HepG2 (cell line): ENCODE measurements at regions not wholly inside any gene's neighbourhood (a gene's known extent, or its start where the extent isn't known, plus 50 kb on each side); places are given as distances from the start of the nearest gene placed in this dataset.

Source experiments
- ATAC-seq: fragments of 200-7000 bp; cut with Tn5 transposase; 3 replicates; pipeline ENCODE4 v1.9.1; 2020; ENCODE audit warnings: mild to moderate bottlenecking, moderate library complexity
- BruUV-seq: library from RNA; stranded (reverse); fragments of 400-500 nt; replicated peaks from 2 replicates; lab custom pipeline; 2021; lab: Mats Ljungman, UMichigan
- CTCF ChIA-PET: fragments of 300-600 bp; formaldehyde crosslinking; extraction: SDS; loops from one replicate; lab custom pipeline; 2021; ENCODE audit warnings: low total read pairs, inconsistent platforms, low intra/inter-chr PET ratio; lab: Yijun Ruan, JAX
- POLR2A ChIA-PET: fragments of 350-600 bp; sonication (Branson Sonifier 250); formaldehyde crosslinking; loops from one replicate; lab custom pipeline; 2020; ENCODE audit warnings: antibody characterized with exemption, inconsistent platforms; lab: Yijun Ruan, JAX
- DNase-seq: peaks from one replicate; pipeline ENCODE4 v3.0.0-alpha.2; 2015; ENCODE audit warnings: low spot score
- FAIRE-seq: peaks from 3 replicates; lab custom pipeline; 2011; peaks lifted over from hg19 to GRCh38; lab: Jason Lieb, UNC
- H2AFZ ChIP-seq: one replicate; pipeline ENCODE4 v1.6.1; 2011; ENCODE audit warnings: low read length, inconsistent platforms
- H3K27ac ChIP-seq: fragments of 300-600 bp; 3 replicates; pipeline ENCODE4 v1.8.0; 2011; ENCODE audit warnings: mixed run types, mild to moderate bottlenecking, mixed read lengths, low read length, inconsistent platforms; ENCODE audit not compliant: insufficient read depth; ENCODE audit errors: extremely low read length
- H3K27me3 ChIP-seq, 2 experiments: fragments of 200-600 bp in 1 of 2; 2 replicates in 1 of 2; 3 replicates in 1 of 2; pipeline versions ENCODE4 v1.6.0 to v1.8.0; 2011; ENCODE audit warnings: low read length in 2 of 2, mild to moderate bottlenecking in 2 of 2, moderate library complexity in 2 of 2, inconsistent platforms in 1 of 2; ENCODE audit not compliant: insufficient read depth in 2 of 2, control insufficient read depth in 1 of 2
- H3K36me3 ChIP-seq, 2 experiments: fragments of 200-600 bp in 1 of 2; replicated peaks in 1 of 2; 2 replicates in 1 of 2; 3 replicates in 1 of 2; pipeline versions ENCODE4 v1.5.1 to v1.8.0; 2011; ENCODE audit warnings: low read length in 2 of 2, inconsistent platforms in 1 of 2; ENCODE audit not compliant: insufficient read depth in 2 of 2, control insufficient read depth in 1 of 2
- H3K4me1 ChIP-seq: 2 replicates; pipeline ENCODE4 v1.5.1; 2012; ENCODE audit warnings: low read length, inconsistent platforms; ENCODE audit not compliant: insufficient read depth
- H3K4me2 ChIP-seq: 2 replicates; pipeline ENCODE4 v1.6.0; 2011; ENCODE audit warnings: low read depth, low read length, inconsistent platforms
- H3K4me3 ChIP-seq, 3 experiments: fragments of 200-600 bp in 1 of 3; sonication (generic), shearing (Covaris generic) in 1 of 3; replicated peaks in 1 of 3; 2 replicates each; pipeline ENCODE4 v1.5.1; 2011 to 2016; ENCODE audit warnings: low read length in 3 of 3, inconsistent platforms in 2 of 3, low read depth in 2 of 3, mild to moderate bottlenecking in 2 of 3, control low read depth in 1 of 3, mixed read lengths in 1 of 3; ENCODE audit not compliant: insufficient read depth in 1 of 3
- H3K79me2 ChIP-seq: one replicate; pipeline ENCODE4 v1.6.1; 2011; ENCODE audit warnings: low read length, inconsistent platforms; ENCODE audit not compliant: insufficient read depth
- H3K9ac ChIP-seq: 2 replicates; pipeline ENCODE4 v1.6.0; 2011; ENCODE audit warnings: mild to moderate bottlenecking, low read depth, low read length, inconsistent platforms; ENCODE audit not compliant: insufficient read depth
- H3K9me3 ChIP-seq: 2 replicates; pipeline ENCODE4 v1.5.1; 2012; ENCODE audit warnings: mild to moderate bottlenecking, low read length
- H4K20me1 ChIP-seq: 2 replicates; pipeline ENCODE4 v1.6.0; 2011; ENCODE audit warnings: inconsistent platforms, mild to moderate bottlenecking, low read length, moderate library complexity; ENCODE audit not compliant: insufficient read depth
- CEBPB ChIP-seq: IDR thresholded peaks from 2 replicates; pipeline ENCODE4 v1.6.1; 2011; ENCODE audit warnings: low read depth, low read length, improper control_type of control experiment, borderline replicate concordance
- GRHL1 ChIP-seq: sonication (generic); formaldehyde crosslinking; conservative IDR thresholded peaks from 2 replicates; pipeline ENCODE4 v1.8.0; 2022; ENCODE audit warnings: missing genetic modification reagents
- KLF13 ChIP-seq: sonication (generic); formaldehyde crosslinking; IDR thresholded peaks from 2 replicates; pipeline ENCODE4 v1.4.0; 2020; ENCODE audit warnings: mild to moderate bottlenecking, missing genetic modification reagents
- LCORL ChIP-seq, 2 experiments: fragments of 450-650 bp in 1 of 2; sonication (generic) in 1 of 2; formaldehyde crosslinking in 1 of 2; IDR thresholded peaks; 2 replicates each; pipeline versions ENCODE4 v1.5.0 to v1.6.1; 2017 to 2020; ENCODE audit warnings: antibody characterized with exemption in 1 of 2, missing genetic modification reagents in 1 of 2
- MEF2D ChIP-seq: sonication (generic); formaldehyde crosslinking; IDR thresholded peaks from 2 replicates; pipeline ENCODE4 v1.5.1; 2020; ENCODE audit warnings: mild to moderate bottlenecking, missing genetic modification reagents
- MTA3 ChIP-seq: sonication (generic); formaldehyde crosslinking; IDR thresholded peaks from 2 replicates; pipeline ENCODE4 v1.4.0; 2020; ENCODE audit warnings: missing genetic modification reagents
- SOX6 ChIP-seq, 2 experiments: fragments of 450-650 bp in 1 of 2; sonication (generic) in 1 of 2; formaldehyde crosslinking in 1 of 2; IDR thresholded peaks; 2 replicates each; pipeline versions ENCODE4 v1.4.0 to v1.6.1; 2017 to 2020; ENCODE audit warnings: antibody characterized with exemption in 1 of 2, mild to moderate bottlenecking in 1 of 2, missing genetic modification reagents in 1 of 2
- SPEN ChIP-seq: sonication (generic); formaldehyde crosslinking; IDR thresholded peaks from 2 replicates; pipeline ENCODE4 v1.5.1; 2020; ENCODE audit warnings: low read depth, mild to moderate bottlenecking, missing genetic modification reagents
- TAF15 ChIP-seq: fragments of 200-400 bp; formaldehyde crosslinking; IDR thresholded peaks from one replicate; pipeline ENCODE4 v1.6.1; 2018; ENCODE audit warnings: mild to moderate bottlenecking, low read depth, low read length; ENCODE audit not compliant: poor library complexity, severe bottlenecking
- TOE1 ChIP-seq: sonication (generic); formaldehyde crosslinking; IDR thresholded peaks from 2 replicates; pipeline ENCODE4 v1.4.0; 2020; ENCODE audit warnings: mild to moderate bottlenecking, missing genetic modification reagents
- ZC3H4 ChIP-seq: sonication (generic); formaldehyde crosslinking; IDR thresholded peaks from 2 replicates; pipeline ENCODE4 v1.4.0; 2020; ENCODE audit warnings: missing genetic modification reagents, borderline replicate concordance
- ZNF234 ChIP-seq: sonication (generic); formaldehyde crosslinking; conservative IDR thresholded peaks from 2 replicates; pipeline ENCODE4 v1.5.1; 2020; ENCODE audit warnings: mild to moderate bottlenecking, missing genetic modification reagents
- ZNF263 ChIP-seq: sonication (generic); formaldehyde crosslinking; IDR thresholded peaks from 2 replicates; pipeline ENCODE4 v1.4.0; 2020; ENCODE audit warnings: missing genetic modification reagents
- ZNF547 ChIP-seq: sonication (generic); formaldehyde crosslinking; IDR thresholded peaks from 2 replicates; pipeline ENCODE4 v1.5.1; 2020; ENCODE audit warnings: mild to moderate bottlenecking, missing genetic modification reagents
- ZNF572 ChIP-seq: sonication (generic); formaldehyde crosslinking; IDR thresholded peaks from 2 replicates; pipeline ENCODE4 v1.5.1; 2020; ENCODE audit warnings: mild to moderate bottlenecking, missing genetic modification reagents
- ZNF775 ChIP-seq: sonication (generic); formaldehyde crosslinking; IDR thresholded peaks from 2 replicates; pipeline ENCODE4 v1.4.0; 2020; ENCODE audit warnings: missing genetic modification reagents, mild to moderate bottlenecking, moderate library complexity, borderline replicate concordance
- WGBS: methylation state at CpG from one replicate; pipeline ENCODE4 v1.1.6; 2017; ENCODE audit warnings: low lambda C conversion rate; 5-methylcytosine and 5-hydroxymethylcytosine counted together
- in situ Hi-C: cut with HindIII; loops from 2 replicates; pipeline ENCODE4 v1.10.0; 2017; ENCODE audit warnings: low pct_unique_long_range_greater_than_20kb; ENCODE audit not compliant: extremely low pct_ligation_motif_present
- intact Hi-C: fragments of 100-400 bp; cut with micrococcal nuclease; formaldehyde crosslinking; loops from one replicate; pipeline ENCODE4 v1.10.0; 2022; ENCODE audit not compliant: unreplicated experiment

- no peak overlapping the region for H3K9ac ChIP-seq
- no TSS peak for BruUV-seq
- no peaks in the 10 kb centered on the region for H4K20me1 ChIP-seq
- H3K4me1 ChIP-seq: no peaks in the 10 kb centered on the region
- 8% methylated on average over 1 of the region's 1 CpG for WGBS
- no peaks in the 10 kb centered on the region for H3K9me3 ChIP-seq
- DNase-seq (no peak), ATAC-seq (no peak), FAIRE-seq (no peak)
- POLR2A ChIA-PET: no interaction called here
- no peak overlapping the region for H3K27ac ChIP-seq
- TF ChIP-seq MEF2D (CRISPR knock-in tag) (no peak), SOX6 (IDR thresholded peaks at IDR 0.05) (no peak), SOX6 (CRISPR knock-in tag; IDR thresholded peaks at IDR 0.05) (no peak)
- H2AFZ ChIP-seq: no peak overlapping the region
- no peak overlapping the region for H3K4me3 ChIP-seq
- H3K4me2 ChIP-seq: no peak overlapping the region
- in situ Hi-C loops (no loop called here), intact Hi-C loops (no loop called here)
- CTCF ChIA-PET: no interaction called here
- H3K79me2 ChIP-seq: no peaks in the 10 kb centered on the region
- H3K36me3 ChIP-seq: no peaks in the 10 kb centered on the region
- no peaks in the 10 kb centered on the region; a peak in 1 of 5 replicates for H3K27me3 ChIP-seq
These were observed 149.5 kb upstream of the PHF14 start for GRCh38 chr7:10824154-10824553.

GRCh38 chr7:10838228-10838627, 135.4 kb upstream of the PHF14 start:
- Histone ChIP-seq H3K79me2 (no peaks in the 10 kb centered on the region), H3K9ac (no peak overlapping the region), H3K27me3 (no peaks in the 10 kb centered on the region), H3K9me3 (no peaks in the 10 kb centered on the region), H3K36me3 (no peaks in the 10 kb centered on the region), H2AFZ (no peak overlapping the region), H4K20me1 (no peaks in the 10 kb centered on the region), H3K27ac (no peak overlapping the region), H3K4me1 (no peaks in the 10 kb centered on the region), H3K4me2 (no peak overlapping the region), H3K4me3 (no peak overlapping the region)
- intact Hi-C loops: no loop called here
- no TSS peak for BruUV-seq
- POLR2A ChIA-PET: no interaction called here
- in situ Hi-C loops: no loop called here
- TF ChIP-seq ZNF547: no peak
- TF ChIP-seq LCORL (IDR thresholded peaks at IDR 0.05): no peak
- no peak for TF ChIP-seq LCORL (CRISPR knock-in tag; IDR thresholded peaks at IDR 0.05)
- TF ChIP-seq ZNF263 (CRISPR knock-in tag): no peak
- no peak for TF ChIP-seq CEBPB
- no peak for TF ChIP-seq TOE1 (CRISPR knock-in tag)
- no peak for TF ChIP-seq MTA3 (CRISPR knock-in tag)
- TF ChIP-seq GRHL1 (CRISPR knock-in tag): no peak
- TF ChIP-seq ZNF775 (CRISPR knock-in tag): no peak
- TF ChIP-seq SPEN: no peak
- TF ChIP-seq ZNF572 (CRISPR knock-in tag): no peak
- TF ChIP-seq ZNF234 (CRISPR knock-in tag): no peak
- no peak for TF ChIP-seq TAF15
- TF ChIP-seq ZC3H4 (CRISPR knock-in tag): no peak
- no peak for TF ChIP-seq KLF13 (CRISPR knock-in tag)
- ATAC-seq (no peak), FAIRE-seq (no peak), DNase-seq (no peak)
- CTCF ChIA-PET: no interaction called here
- 2% methylated on average over 1 of the region's 1 CpG for WGBS
